HFF-Myc (cell line): ENCODE measurements at regions not wholly inside any gene's neighbourhood (a gene's known extent, or its start where the extent isn't known, plus 50 kb on each side); places are given as distances from the start of the nearest gene placed in this dataset.

Experiments
- DNase-seq: peaks from one replicate; pipeline ENCODE4 v3.0.0-alpha.2; 2011; ENCODE audit warnings: low read depth; ENCODE audit errors: extremely low read depth
- H3K4me3 ChIP-seq: replicated peaks from 2 replicates; pipeline ENCODE4 v1.5.1; 2011; ENCODE audit warnings: low read depth, mild to moderate bottlenecking, control low read depth, low read length
- TF ChIP-seq, protein P1 (sequence below): IDR thresholded peaks from 2 replicates; pipeline ENCODE4 v1.5.1; 2012; ENCODE audit warnings: mild to moderate bottlenecking, low read depth, low read length, control low read depth; ENCODE audit errors: missing control alignments

DNA sequence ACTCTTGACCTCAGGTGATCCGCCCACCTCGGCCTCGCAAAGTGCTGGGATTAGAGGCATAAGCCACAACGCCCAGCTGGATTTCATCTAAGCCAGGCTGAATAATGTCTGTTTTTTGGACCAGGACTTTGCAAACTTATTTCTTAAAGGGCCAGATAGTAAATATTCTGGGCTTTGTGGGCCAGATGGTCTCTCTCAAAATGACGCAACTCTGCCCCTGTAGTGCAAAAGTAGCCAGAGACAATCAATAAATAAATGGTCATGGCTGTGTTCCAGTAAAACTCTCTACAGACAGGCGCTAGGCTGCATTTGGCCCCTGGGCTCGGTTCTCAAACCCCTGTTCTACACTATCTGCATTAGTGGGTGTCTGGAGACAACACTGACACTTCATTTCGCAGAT, 121.9 kb upstream of the CDH13 start:
- TF ChIP-seq, protein P1, sequence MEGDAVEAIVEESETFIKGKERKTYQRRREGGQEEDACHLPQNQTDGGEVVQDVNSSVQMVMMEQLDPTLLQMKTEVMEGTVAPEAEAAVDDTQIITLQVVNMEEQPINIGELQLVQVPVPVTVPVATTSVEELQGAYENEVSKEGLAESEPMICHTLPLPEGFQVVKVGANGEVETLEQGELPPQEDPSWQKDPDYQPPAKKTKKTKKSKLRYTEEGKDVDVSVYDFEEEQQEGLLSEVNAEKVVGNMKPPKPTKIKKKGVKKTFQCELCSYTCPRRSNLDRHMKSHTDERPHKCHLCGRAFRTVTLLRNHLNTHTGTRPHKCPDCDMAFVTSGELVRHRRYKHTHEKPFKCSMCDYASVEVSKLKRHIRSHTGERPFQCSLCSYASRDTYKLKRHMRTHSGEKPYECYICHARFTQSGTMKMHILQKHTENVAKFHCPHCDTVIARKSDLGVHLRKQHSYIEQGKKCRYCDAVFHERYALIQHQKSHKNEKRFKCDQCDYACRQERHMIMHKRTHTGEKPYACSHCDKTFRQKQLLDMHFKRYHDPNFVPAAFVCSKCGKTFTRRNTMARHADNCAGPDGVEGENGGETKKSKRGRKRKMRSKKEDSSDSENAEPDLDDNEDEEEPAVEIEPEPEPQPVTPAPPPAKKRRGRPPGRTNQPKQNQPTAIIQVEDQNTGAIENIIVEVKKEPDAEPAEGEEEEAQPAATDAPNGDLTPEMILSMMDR: no peak
- no peak for DNase-seq
- H3K4me3 ChIP-seq: no peak overlapping the region

DNA sequence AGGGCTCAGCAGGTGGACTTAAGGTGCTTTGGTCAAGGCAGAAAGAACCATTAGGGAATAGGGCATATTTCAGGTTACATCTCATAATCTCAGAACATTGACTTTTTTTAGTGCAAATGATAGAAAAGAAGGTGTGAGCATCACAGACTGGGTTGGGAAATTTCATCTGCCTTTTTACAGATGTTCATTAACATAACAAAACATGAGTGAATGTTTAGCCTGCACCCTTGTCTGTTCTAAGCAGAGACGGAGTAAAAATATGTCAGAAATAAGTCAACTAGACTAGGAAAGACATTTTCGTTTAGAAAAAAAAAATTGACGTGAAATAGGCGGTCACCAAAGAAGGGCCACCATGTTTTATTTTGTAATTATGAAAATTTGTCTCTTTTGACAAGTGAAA, 127.5 kb upstream of the CDH13 start:
- DNase-seq: no peak
- no peak overlapping the region for H3K4me3 ChIP-seq
- TF ChIP-seq, protein P1: no peak

DNA sequence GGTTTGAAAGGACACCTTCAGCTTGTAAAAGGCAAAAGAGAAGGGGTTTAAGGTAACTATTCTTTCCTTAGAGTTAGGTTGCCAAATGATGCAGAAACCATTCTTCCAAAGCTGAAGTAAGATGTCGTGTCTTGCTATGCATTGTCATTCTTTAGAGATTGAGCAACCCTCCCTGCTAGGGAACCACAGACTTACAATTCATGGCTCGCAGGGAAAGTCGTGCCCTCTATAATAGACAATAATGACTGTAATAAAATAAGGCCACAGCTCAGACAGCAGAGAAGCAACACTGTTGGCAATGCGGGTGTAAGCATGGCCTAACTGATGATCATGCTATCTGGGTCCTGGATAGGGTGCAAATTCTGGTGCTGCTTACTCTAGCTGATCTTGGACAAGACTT, 129.6 kb upstream of the CDH13 start:
- TF ChIP-seq, protein P1: no peak
- no peak for DNase-seq
- H3K4me3 ChIP-seq: no peak overlapping the region

GRCh38 chr16:82488460-82488859, 138.3 kb upstream of the CDH13 start:
- TF ChIP-seq, protein P1: no peak
- no peak for DNase-seq
- no peak overlapping the region for H3K4me3 ChIP-seq

- no peak overlapping the region for H3K4me3 ChIP-seq
- DNase-seq: no peak
- TF ChIP-seq, protein P1: no peak
Observed at GRCh38 chr16:82481455-82481854, 145.3 kb upstream of the CDH13 start.

DNA sequence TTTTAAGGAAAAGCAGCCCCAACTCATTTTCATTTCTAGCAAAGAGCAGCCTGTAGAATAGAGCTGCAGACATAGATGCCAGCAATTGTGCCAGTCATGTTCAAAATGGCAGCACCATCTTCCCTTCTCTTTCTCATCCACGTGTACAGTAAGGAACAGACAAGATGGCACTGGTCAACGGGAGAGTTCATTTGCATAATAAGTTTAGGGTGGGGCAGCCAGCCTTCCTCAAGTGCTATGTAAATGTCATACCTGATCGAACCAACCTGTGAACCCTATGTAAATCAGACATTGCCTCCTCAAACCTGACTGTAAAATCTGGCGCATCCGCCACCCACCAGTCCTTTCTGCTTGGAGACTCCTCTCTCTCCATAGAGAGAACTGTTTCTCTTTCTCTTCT, 150.0 kb upstream of the CDH13 start:
- no peak overlapping the region for H3K4me3 ChIP-seq
- DNase-seq: no peak
- TF ChIP-seq, protein P1: no peak

DNA sequence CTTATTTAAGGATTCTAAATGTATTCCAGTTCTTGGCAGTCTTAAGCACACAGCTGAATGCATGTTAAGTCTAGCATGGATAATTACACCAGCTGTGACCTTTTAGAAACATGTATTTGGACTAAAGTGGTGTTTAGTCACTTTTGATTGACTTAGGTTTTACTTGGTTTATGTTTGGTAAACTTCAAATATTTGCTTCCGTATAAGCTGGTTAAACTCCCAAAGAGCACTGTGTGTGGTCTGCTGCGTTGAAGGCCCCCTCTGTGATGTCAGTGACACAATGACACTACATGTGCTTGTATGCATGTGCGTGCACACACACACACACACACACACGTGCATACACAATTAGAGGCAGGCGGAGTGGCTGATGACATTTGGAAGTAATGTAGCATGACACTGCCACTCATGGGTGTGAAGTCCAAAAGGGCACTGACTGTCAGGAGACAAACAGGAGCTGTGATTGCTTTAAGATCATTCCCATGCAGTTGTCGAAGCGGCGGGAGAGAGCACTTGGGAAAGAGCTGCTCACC, 156.1 kb upstream of the CDH13 start:
- DNase-seq: no peak
- TF ChIP-seq, protein P1: no peak
- H3K4me3 ChIP-seq: no peak overlapping the region
